Spleen (tissue), 7 donors: ENCODE measurements at regions not wholly inside any gene's neighbourhood (a gene's known extent, or its start where the extent isn't known, plus 50 kb on each side); places are given as distances from the start of the nearest gene placed in this dataset.

Source experiments
- POLR2A ChIP-seq, 3 donors: fragments of 450-650 bp; IDR thresholded peaks; one replicate each; pipeline ENCODE4 v1.5.1; 2017; ENCODE audit warnings: antibody characterized with exemption in 3 of 3, mild to moderate bottlenecking in 1 of 3
- POLR2AphosphoS5 ChIP-seq, 3 donors: sonication (generic); formaldehyde crosslinking; IDR thresholded peaks; one replicate each; pipeline ENCODE4 v1.5.1; 2017; ENCODE audit warnings: antibody characterized with exemption in 3 of 3
- TF ChIP-seq, protein P1 (sequence below), 11 experiments: fragments of 200-600 bp in 7 of 11; fragments of 450-650 bp in 4 of 11; sonication (generic) in 4 of 11; IDR thresholded peaks in 8 of 11; conservative IDR thresholded peaks in 3 of 11; 1 replicate in 7 of 11; 2 replicates in 4 of 11; pipeline versions ENCODE4 v1.4.0 to v1.8.0; 2016 to 2021; ENCODE audit warnings: antibody characterized with exemption in 11 of 11, inconsistent platforms in 4 of 11, mild to moderate bottlenecking in 1 of 11
- donor health status: DM: no; HTN: no; CAD: no; lungs with moderate emphysema.
- donor health status: DM: no; HTN: no; CAD: no.
- donor health status: DM: no; HTN: no; CAD: no.

- TF ChIP-seq, protein P1, sequence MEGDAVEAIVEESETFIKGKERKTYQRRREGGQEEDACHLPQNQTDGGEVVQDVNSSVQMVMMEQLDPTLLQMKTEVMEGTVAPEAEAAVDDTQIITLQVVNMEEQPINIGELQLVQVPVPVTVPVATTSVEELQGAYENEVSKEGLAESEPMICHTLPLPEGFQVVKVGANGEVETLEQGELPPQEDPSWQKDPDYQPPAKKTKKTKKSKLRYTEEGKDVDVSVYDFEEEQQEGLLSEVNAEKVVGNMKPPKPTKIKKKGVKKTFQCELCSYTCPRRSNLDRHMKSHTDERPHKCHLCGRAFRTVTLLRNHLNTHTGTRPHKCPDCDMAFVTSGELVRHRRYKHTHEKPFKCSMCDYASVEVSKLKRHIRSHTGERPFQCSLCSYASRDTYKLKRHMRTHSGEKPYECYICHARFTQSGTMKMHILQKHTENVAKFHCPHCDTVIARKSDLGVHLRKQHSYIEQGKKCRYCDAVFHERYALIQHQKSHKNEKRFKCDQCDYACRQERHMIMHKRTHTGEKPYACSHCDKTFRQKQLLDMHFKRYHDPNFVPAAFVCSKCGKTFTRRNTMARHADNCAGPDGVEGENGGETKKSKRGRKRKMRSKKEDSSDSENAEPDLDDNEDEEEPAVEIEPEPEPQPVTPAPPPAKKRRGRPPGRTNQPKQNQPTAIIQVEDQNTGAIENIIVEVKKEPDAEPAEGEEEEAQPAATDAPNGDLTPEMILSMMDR (IDR thresholded peaks at IDR 0.05 in 8 of 11, conservative IDR thresholded peaks at IDR 0.05 in 3 of 11): no peak
- TF ChIP-seq POLR2A (IDR thresholded peaks at IDR 0.05): no peak
- no peak for TF ChIP-seq POLR2AphosphoS5 (IDR thresholded peaks at IDR 0.05)
These were observed 57.4 kb upstream of the CDH12 start for GRCh38 chr5:22910523-22910922.
